ENCODE measurements at regions not wholly inside any gene's neighbourhood (a gene's known extent, or its start where the extent isn't known, plus 50 kb on each side); places are given as distances from the start of the nearest gene placed in this dataset.

GRCh38 chr3:181518222-181518621 lies 193.5 kb upstream of the SOX2 start:
- TF ChIP-seq CTCF (conservative IDR thresholded peaks at IDR 0.05; ENCODE audit: low read depth, low read length) (no peak), EZH2 (IDR thresholded peaks at IDR 0.05; ENCODE audit: low read length, unreplicated experiment) (no peak)
